ENCODE measurements at regions not wholly inside any gene's neighbourhood (a gene's known extent, or its start where the extent isn't known, plus 50 kb on each side); places are given as distances from the start of the nearest gene placed in this dataset.

DNA sequence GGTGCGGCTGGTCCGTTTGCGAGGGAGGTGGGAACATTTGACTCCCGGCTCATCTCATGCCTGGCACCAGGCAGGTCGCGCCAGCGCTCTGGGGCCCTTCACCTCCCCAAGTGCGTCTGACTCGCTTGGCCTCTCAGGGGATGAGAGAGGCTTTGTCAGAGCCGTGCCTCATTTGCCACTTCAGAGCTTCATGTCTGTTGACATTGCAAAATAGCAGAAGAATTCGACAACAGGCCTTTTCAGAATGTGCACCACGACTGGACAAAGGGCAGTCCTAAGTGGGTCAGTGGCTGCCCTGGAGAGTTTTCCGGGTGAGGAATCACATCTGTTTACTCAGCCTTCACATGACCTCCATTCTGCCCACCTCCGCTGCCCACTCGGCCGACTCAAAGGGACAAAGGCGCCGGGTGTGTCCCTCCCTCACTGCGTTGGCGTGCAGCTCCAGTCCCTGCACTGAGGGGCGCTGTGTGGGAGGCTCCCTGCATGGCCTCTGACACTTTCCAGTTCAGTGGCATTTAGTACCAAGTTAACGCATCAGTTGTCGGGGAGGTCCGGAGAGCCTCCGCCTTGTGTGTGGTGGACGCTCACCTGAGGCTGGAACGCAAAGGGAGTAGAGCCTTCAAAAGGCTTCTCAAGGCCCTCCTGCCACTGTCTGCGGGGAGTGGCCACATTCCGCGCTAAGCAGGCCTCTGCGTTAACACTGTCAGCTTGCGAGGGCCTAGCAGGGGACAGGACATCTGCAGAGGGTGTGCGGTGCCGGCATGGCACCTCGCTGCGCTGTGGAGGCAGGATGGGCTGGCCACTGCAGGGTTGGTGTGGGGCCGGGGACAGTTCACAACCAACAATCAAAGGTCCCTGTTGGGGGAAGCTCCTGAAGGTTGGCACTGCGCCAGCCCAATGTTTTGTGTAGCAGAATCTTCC is 171.5 kb downstream of the NXNL2 start:
- TF ChIP-seq, protein P1, sequence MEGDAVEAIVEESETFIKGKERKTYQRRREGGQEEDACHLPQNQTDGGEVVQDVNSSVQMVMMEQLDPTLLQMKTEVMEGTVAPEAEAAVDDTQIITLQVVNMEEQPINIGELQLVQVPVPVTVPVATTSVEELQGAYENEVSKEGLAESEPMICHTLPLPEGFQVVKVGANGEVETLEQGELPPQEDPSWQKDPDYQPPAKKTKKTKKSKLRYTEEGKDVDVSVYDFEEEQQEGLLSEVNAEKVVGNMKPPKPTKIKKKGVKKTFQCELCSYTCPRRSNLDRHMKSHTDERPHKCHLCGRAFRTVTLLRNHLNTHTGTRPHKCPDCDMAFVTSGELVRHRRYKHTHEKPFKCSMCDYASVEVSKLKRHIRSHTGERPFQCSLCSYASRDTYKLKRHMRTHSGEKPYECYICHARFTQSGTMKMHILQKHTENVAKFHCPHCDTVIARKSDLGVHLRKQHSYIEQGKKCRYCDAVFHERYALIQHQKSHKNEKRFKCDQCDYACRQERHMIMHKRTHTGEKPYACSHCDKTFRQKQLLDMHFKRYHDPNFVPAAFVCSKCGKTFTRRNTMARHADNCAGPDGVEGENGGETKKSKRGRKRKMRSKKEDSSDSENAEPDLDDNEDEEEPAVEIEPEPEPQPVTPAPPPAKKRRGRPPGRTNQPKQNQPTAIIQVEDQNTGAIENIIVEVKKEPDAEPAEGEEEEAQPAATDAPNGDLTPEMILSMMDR (IDR thresholded peaks at IDR 0.05 in 8 of 11, conservative IDR thresholded peaks at IDR 0.05 in 3 of 11) = no peak
- TF ChIP-seq POLR2AphosphoS5 (IDR thresholded peaks at IDR 0.05) = peak; percentile 45 to 63 (median 57)
- no peak for TF ChIP-seq POLR2A (IDR thresholded peaks at IDR 0.05)

All from spleen (tissue), 7 donors.